ENCODE measurements at regions not wholly inside any gene's neighbourhood (a gene's known extent, or its start where the extent isn't known, plus 50 kb on each side); places are given as distances from the start of the nearest gene placed in this dataset.
"Not testable (repeated sequence)": the region's sequence is repeated elsewhere in the genome, so short reads cannot be mapped to it uniquely, and the experiment has no call there.

DNA sequence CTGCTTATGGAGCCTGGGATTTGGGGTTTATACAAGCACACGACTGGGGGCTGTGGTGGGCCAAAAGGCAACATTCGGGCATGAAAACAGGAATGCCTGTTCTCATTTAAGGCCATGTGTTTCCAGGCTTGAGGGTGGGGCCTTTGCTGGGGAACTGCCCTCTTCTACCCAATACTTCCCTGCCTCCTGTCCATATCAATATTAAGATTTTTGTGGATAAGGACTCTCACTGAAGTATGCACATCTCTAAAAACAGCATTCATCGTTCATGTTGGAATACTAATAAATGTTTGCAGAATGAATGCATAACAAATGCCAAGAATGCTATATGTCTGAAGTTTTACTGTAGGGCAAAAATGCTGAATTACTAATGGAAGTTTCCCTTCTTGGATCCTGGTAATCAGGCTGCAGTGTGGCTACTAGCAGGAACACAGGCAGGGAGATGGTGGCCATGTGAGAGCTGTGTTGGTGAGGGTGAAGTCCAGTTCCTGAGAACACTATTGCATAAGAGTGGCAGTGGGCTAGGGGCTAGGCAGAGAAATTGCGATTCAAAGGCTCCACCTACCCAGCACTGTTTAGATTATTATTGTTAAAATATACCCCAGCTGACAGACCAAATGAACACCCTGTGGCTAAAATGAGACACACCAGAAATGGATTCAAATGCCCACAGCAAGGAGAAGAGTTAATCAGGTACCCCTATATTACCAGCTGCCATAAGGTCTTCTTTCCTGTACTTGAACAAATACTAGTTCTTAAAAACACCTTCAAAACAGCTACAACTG is 644.3 kb downstream of the EPM2A start:
- no peak overlapping the region for H3K27ac Mint-ChIP-seq
- H3K4me3 Mint-ChIP-seq, result no peak overlapping the region
- intact Hi-C loops (cut with micrococcal nuclease), result no loop called here
- H3K36me3 Mint-ChIP-seq (ENCODE audit: low read depth), result no peaks in the 10 kb centered on the region
- no peaks in the 10 kb centered on the region for H3K9me3 Mint-ChIP-seq
- H3K27me3 Mint-ChIP-seq (ENCODE audit: insufficient read depth), result peaks cover 2% of the 10 kb centered on the region
- no peaks in the 10 kb centered on the region for H3K4me1 Mint-ChIP-seq (ENCODE audit: low read depth)
- DNase-seq (ENCODE audit: low spot score), result no peak

GRCh38 chr6:145091586-145092142 is 643.7 kb downstream of the EPM2A start:
- H3K4me1 Mint-ChIP-seq (ENCODE audit: low read depth), result no peaks in the 10 kb centered on the region
- no peaks in the 10 kb centered on the region for H3K36me3 Mint-ChIP-seq (ENCODE audit: low read depth)
- DNase-seq (ENCODE audit: low spot score), result no peak
- no peak overlapping the region for H3K4me3 Mint-ChIP-seq
- H3K27me3 Mint-ChIP-seq (ENCODE audit: insufficient read depth), result peaks cover 2% of the 10 kb centered on the region
- intact Hi-C loops (cut with micrococcal nuclease), result no loop called here
- no peak overlapping the region for H3K27ac Mint-ChIP-seq
- H3K9me3 Mint-ChIP-seq, result no peaks in the 10 kb centered on the region

DNA sequence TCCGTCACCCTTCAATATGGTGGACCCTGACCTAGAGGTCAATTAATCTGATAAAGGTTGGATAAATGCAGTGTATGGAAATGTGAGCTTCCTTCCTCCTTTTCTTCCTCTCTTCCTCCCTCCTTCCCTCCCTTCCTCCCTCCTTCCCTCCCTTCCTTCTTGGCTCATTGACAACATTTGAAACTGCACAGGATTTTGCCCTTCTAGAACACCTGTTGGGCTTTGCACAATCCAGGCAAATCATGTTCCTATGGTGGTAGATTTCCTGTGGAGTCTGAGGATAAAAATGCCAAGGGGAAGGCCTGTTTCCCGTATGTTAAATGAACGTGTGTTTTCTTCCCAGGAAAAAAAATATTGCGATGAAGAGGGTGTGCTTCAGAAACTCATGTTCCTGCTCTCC is 642.8 kb downstream of the EPM2A start:
- intact Hi-C loops (cut with micrococcal nuclease), result no loop called here
- Mint-ChIP-seq H3K27me3 (ENCODE audit: insufficient read depth) (peaks cover 2% of the 10 kb centered on the region), H3K27ac (no peak overlapping the region), H3K4me3 (no peak overlapping the region), H3K9me3 (peaks cover under 1% of the 10 kb centered on the region), H3K36me3 (ENCODE audit: low read depth) (no peaks in the 10 kb centered on the region), H3K4me1 (ENCODE audit: low read depth) (no peaks in the 10 kb centered on the region)
- no peak for DNase-seq (ENCODE audit: low spot score)

- Mint-ChIP-seq H3K4me1 (ENCODE audit: low read depth) (no peaks in the 10 kb centered on the region), H3K4me3 (no peak overlapping the region), H3K9me3 (peaks cover 5% of the 10 kb centered on the region), H3K36me3 (ENCODE audit: low read depth) (no peaks in the 10 kb centered on the region), H3K27ac (no peak overlapping the region), H3K27me3 (ENCODE audit: insufficient read depth) (peaks cover 4% of the 10 kb centered on the region)
- intact Hi-C loops (cut with micrococcal nuclease), result no loop called here
- no peak for DNase-seq (ENCODE audit: low spot score)
Observed at GRCh38 chr6:145093226-145093625, 642.1 kb downstream of the EPM2A start.

GRCh38 chr6:145096846-145097245 is 638.5 kb downstream of the EPM2A start:
- Mint-ChIP-seq H3K27ac (no peak overlapping the region), H3K27me3 (ENCODE audit: insufficient read depth) (peaks cover 2% of the 10 kb centered on the region), H3K4me1 (ENCODE audit: low read depth) (no peaks in the 10 kb centered on the region), H3K9me3 (peaks cover 7% of the 10 kb centered on the region), H3K4me3 (no peak overlapping the region), H3K36me3 (ENCODE audit: low read depth) (no peaks in the 10 kb centered on the region)
- DNase-seq (ENCODE audit: low spot score), result no peak
- intact Hi-C loops (cut with micrococcal nuclease), result no loop called here

- H3K27me3 Mint-ChIP-seq (ENCODE audit: insufficient read depth); H3K27ac Mint-ChIP-seq; H3K4me3 Mint-ChIP-seq; intact Hi-C loops (cut with micrococcal nuclease); H3K4me1 Mint-ChIP-seq (ENCODE audit: low read depth); DNase-seq (ENCODE audit: low spot score); H3K36me3 Mint-ChIP-seq (ENCODE audit: low read depth); H3K9me3 Mint-ChIP-seq: not testable (repeated sequence)
Observed at GRCh38 chr6:145098127-145098526, 637.2 kb downstream of the EPM2A start.

DNA sequence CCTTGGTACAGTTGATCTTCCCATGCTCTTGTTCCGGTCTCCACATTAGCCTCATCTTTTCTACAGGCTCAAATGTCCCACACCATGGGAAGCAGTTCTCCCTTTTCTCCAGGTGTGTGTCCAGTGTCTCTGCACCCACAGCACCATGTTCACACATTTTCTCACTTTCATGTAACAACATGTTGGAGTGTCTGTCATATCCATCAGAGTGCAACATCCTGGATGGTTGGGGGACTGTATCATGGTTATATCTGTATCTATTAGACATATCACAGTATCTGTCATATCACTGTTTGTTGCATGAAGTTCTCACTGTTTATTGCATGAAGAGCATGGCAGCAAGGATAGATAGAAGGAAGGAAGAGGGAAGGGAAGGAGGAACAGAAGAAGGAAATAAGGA is 635.6 kb downstream of the EPM2A start:
- H3K9me3 Mint-ChIP-seq, result peaks cover 7% of the 10 kb centered on the region
- no peak overlapping the region for H3K27ac Mint-ChIP-seq
- H3K36me3 Mint-ChIP-seq (ENCODE audit: low read depth), result no peaks in the 10 kb centered on the region
- H3K4me1 Mint-ChIP-seq (ENCODE audit: low read depth), result no peaks in the 10 kb centered on the region
- intact Hi-C loops (cut with micrococcal nuclease), result no loop called here
- no peak overlapping the region for H3K4me3 Mint-ChIP-seq
- no peak for DNase-seq (ENCODE audit: low spot score)
- peaks cover 2% of the 10 kb centered on the region for H3K27me3 Mint-ChIP-seq (ENCODE audit: insufficient read depth)

DNA sequence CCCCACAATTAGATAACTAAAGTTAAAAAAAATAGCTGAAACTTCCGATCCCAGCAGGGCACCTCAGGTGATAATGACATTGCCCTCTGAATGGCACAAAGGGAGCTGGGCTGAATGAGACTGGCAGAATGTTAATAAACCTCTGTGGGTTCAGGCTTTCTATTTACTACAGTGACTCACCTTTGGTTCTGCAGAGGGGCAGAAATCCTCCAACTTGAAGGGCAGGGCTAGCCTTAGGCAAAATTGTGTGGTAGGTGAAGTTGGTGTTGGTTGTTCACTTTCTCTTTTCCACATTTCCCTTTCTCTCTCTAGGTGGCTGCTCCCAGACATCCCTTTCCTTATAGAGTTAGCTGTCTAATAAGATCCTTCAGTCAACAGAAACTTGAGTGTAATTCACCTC is 625.2 kb downstream of the EPM2A start:
- peaks cover 2% of the 10 kb centered on the region for H3K27me3 Mint-ChIP-seq (ENCODE audit: insufficient read depth)
- intact Hi-C loops (cut with micrococcal nuclease), result no loop called here
- no peak overlapping the region for H3K4me3 Mint-ChIP-seq
- no peak overlapping the region for H3K27ac Mint-ChIP-seq
- DNase-seq (ENCODE audit: low spot score), result no peak
- H3K36me3 Mint-ChIP-seq (ENCODE audit: low read depth), result no peaks in the 10 kb centered on the region
- no peaks in the 10 kb centered on the region for H3K4me1 Mint-ChIP-seq (ENCODE audit: low read depth)
- H3K9me3 Mint-ChIP-seq, result no peaks in the 10 kb centered on the region

DNA sequence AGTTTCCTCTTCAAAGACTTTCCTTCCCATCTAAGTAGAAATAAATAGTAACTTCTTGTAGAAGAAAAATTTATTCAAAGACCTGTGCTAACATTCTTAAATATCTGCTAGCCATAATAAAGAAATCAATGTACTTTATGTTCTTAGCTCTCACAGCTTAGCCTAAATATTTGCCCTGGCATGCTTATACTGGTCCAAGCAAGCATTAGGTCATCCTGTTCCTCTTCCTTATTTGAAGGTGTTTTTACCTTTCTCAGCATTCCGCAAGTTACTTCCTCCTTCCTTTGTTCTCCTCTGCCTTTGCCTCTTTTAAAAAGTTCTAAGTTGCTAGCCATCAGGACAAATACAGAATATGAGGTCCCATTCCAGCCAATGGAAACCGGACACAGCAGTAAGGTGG is 623.9 kb downstream of the EPM2A start:
- H3K4me1 Mint-ChIP-seq (ENCODE audit: low read depth); DNase-seq (ENCODE audit: low spot score); H3K27ac Mint-ChIP-seq; H3K27me3 Mint-ChIP-seq (ENCODE audit: insufficient read depth); intact Hi-C loops (cut with micrococcal nuclease); H3K4me3 Mint-ChIP-seq; H3K9me3 Mint-ChIP-seq; H3K36me3 Mint-ChIP-seq (ENCODE audit: low read depth): not testable (repeated sequence)

- Mint-ChIP-seq H3K36me3 (ENCODE audit: low read depth) (no peaks in the 10 kb centered on the region), H3K27me3 (ENCODE audit: insufficient read depth) (peaks cover 2% of the 10 kb centered on the region), H3K27ac (no peak overlapping the region), H3K4me3 (no peak overlapping the region), H3K4me1 (ENCODE audit: low read depth) (no peaks in the 10 kb centered on the region), H3K9me3 (no peaks in the 10 kb centered on the region)
- DNase-seq (ENCODE audit: low spot score), result no peak
- intact Hi-C loops (cut with micrococcal nuclease), result no loop called here
Observed at GRCh38 chr6:145112711-145113148, 622.6 kb downstream of the EPM2A start.

DNA sequence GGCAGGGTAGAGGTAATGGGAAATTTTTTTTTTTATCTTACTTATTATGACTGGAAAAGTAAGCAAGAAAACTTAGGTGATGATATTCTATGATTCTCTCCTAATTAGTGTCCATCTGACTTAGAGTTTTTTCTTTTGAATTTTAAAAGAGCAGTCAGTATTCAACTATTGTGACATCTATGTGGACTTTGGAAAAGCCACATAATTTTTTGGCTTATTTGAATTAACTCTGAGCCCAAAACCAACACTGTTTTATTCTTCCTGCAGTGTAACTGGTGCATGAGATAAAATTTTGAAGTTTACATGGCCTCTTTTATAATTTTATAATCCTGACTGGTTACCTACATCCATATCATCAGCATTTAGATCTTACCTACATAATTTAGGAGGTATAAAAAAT is 619.7 kb downstream of the EPM2A start:
- DNase-seq (ENCODE audit: low spot score), result no peak
- Mint-ChIP-seq H3K9me3 (no peaks in the 10 kb centered on the region), H3K4me1 (ENCODE audit: low read depth) (no peaks in the 10 kb centered on the region), H3K4me3 (no peak overlapping the region), H3K27me3 (ENCODE audit: insufficient read depth) (peaks cover 2% of the 10 kb centered on the region), H3K36me3 (ENCODE audit: low read depth) (no peaks in the 10 kb centered on the region), H3K27ac (no peak overlapping the region)
- intact Hi-C loops (cut with micrococcal nuclease), result no loop called here

DNA sequence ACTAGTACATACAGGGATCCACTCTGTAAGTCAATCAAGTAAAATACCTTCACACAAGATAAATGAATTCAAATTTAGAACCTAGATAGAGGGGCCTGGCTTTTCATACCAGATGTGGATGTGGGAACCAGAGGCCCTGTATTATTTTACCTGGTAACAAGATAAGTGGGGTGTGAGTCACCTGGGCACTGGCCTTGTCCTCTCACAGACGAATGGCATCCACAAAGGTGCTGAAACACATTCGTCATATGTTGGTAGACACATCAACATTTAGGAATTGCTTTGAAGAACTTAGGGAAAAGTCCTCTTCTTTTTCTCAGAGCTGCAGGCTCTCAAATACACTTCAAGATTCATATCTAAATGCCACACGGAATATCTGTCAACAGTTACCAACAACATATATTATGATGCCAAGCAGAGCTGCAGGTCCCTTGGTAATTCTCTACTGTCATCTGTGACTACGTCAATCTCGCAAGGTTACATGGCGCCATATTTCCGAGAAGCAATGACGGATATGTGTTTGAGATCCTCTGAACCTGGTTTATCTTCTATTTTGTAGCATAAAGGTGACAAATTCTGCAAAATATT is 618.6 kb downstream of the EPM2A start:
- Mint-ChIP-seq H3K36me3 (ENCODE audit: low read depth) (no peaks in the 10 kb centered on the region), H3K4me3 (no peak overlapping the region), H3K27me3 (ENCODE audit: insufficient read depth) (peaks cover 2% of the 10 kb centered on the region), H3K4me1 (ENCODE audit: low read depth) (no peaks in the 10 kb centered on the region), H3K9me3 (no peaks in the 10 kb centered on the region), H3K27ac (no peak overlapping the region)
- no peak for DNase-seq (ENCODE audit: low spot score)
- intact Hi-C loops (cut with micrococcal nuclease), result no loop called here

GRCh38 chr6:145118224-145118623 is 617.1 kb downstream of the EPM2A start:
- intact Hi-C loops (cut with micrococcal nuclease), result no loop called here
- DNase-seq (ENCODE audit: low spot score), result no peak
- Mint-ChIP-seq H3K27me3 (ENCODE audit: insufficient read depth) (peaks cover 2% of the 10 kb centered on the region), H3K4me3 (no peak overlapping the region), H3K9me3 (no peaks in the 10 kb centered on the region), H3K4me1 (ENCODE audit: low read depth) (no peaks in the 10 kb centered on the region), H3K36me3 (ENCODE audit: low read depth) (no peaks in the 10 kb centered on the region), H3K27ac (no peak overlapping the region)

All from activated T-helper 1 cell treated with anti-CD3 and anti-CD28 coated beads, Interleukin-12 subunit alpha, Interleukin-12 subunit beta, Interleukin-2, Interleukin-4 antibody, amounts not matched to agents 30 ng/mL and 10 ng/mL and 1 ng/mL, durations not matched to agents 14 hours and 24 hours and 36 hours (primary cell).